ENCODE measurements at regions not wholly inside any gene's neighbourhood (a gene's known extent, or its start where the extent isn't known, plus 50 kb on each side); places are given as distances from the start of the nearest gene placed in this dataset.

DNA sequence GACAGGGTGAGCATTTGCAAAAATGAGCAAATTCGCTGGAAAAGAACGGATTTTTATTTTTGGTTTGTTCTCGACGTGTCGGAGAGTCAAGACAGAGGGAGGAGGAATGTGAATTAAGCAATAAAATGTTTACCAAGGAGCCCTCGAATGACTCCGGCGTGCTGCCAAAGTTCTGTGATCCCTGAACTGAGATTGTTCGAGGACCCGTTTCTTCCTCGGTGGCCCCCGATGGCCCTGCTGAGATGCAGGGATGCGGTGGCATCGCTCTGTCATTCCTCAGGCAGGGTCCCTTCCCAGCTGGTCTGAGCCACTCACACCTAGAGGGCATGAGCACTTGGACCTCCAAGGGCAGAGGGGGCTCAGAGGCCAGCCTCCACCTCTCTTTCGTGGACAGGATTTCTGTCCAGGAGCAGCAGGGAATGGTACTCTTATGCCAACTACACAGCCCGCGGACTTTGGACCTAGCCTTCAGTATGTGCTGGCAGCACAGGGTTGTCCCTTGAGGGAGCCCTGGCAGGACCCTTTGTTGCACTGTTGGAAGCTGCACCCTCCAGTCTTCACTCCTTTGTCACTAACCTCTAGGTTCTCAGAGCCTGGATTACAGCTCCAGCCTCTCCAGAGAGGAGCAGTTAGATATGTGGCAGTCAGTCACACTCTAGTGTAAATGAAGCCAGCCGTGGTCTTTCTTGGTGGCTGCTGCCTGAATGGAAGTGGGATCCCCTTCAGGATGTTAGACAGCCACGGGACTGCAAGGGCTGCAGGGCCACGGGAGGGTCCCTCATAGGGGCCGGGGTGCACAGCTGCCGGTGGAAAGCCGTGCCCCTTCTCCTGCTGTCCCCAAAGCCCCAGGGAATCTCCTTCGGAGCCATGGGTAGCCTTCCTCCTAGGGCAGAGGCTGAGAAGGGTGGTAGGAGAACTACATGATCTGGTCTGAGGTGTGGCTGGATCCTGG lies 109.4 kb upstream of the ANO1 start:
- intact Hi-C loops (cut with micrococcal nuclease) = no loop called here

DNA sequence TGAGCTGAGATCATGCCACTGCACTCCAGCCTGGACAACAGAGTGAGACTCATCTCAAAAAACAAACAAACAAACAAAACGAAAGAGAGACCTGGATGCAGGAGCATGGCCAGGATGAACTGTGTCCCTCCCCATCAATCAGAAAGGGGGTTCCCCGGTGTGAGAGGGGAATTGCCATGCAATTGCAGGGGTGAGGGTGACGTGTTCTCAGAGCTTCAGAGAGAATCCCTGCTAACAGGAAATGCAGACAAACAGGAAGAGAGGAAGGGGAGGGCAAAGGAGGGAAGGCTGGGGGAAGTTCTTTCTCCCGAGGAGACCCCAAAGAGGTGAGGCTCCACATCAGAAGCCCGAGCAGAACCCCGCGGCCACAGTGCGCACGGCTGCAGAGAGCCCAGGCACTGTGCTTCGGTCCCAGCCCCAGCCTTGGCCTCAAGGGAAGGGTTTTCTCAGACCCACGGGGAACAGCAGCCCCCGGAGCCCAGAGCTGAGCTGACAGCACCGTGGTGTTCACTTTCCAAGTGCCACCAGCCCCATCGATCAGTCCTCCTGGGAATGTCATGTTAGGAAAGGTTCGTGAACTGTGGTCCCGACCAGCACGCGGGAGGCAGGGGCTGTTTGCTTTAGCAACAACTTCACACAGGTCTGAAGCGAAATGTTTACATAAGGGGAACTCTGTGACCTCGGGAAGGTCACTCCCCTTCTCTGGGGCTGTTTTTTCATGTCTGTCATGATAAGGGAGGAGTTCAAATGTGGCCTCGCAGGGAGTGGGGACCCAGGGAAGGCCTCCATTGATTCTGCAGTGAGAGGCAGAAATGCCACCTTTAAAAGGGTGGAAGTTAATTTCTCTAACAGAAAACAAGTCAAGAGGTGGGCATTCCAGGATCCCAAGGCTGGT lies 108.0 kb upstream of the ANO1 start:
- intact Hi-C loops (cut with micrococcal nuclease) = no loop called here

DNA sequence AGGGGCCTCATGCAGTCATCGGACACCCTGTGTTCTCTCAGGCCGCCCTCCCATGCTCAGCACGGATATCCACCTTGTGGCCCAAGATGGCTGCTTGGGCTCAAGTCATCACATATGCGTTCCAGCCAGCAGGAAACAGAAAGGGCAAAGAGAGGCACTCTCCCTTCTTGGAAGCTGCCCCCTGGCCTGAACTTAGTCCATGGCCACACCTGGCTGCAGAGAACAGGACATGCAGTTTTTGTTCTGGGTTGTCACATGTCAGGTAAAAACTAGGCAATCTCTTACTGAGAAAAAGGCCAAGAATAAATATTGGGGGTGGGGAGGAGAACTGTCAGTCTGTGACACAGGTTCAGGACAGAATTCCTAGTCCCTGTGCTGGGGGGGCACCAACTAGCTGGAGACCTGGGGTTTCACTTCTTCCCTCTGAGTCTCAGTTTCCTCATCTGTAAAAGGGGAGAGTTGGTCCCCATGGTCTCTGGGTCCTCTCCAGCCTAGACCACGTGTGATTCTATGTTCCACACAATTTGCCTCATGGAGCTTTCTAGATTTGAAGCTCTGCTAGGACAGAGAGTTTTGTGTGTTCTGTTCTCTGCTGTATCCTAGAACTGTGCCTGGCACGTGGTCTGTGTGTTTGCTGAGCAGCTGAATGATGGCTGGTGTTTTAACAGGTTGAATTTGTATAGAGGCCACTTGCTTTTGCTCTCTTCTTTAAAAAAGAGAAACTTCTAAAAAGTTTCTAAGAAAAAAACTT lies 107.2 kb upstream of the ANO1 start:
- intact Hi-C loops (cut with micrococcal nuclease) = no loop called here

DNA sequence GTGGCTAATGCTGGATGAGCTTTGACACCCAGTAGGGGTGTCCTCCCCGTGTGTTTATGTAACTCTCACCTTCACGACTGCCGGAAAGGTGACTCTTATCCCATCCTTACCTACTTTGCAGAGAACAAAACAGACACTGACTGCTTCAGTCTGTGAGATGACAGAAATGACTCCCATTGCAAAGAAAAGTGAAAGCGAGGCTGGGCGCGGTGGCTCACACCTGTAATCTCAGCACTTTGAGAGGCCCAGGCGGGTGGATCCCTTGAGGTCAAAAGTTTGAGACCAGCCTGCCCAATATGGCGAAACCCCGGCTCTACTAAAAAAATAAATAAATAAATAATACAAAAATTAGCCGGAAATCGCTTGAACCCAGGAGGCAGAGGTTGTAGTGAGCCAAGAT lies 106.4 kb upstream of the ANO1 start:
- intact Hi-C loops (cut with micrococcal nuclease) = no loop called here

DNA sequence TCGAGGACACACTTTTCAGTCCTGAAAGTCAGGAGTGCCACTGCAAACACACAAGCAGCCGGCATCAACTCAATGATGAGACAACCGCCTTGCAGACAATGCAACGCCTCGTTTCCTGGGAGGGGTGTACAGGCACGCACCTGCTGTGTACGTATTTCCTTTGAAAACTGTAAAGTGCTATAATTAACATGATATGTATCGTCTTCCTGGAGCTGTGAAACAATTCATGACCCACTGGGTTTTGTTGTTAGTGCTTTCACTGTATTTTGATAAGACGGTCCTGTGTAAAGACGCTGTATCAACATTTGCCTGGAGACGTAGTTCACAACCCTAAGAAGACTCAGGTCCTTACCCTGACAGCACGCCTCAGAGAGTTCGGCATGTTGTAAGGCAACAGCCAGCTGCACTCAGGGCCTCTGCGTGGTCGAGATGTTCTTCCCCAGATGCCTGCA lies 105.7 kb upstream of the ANO1 start:
- intact Hi-C loops (cut with micrococcal nuclease) = no loop called here

DNA sequence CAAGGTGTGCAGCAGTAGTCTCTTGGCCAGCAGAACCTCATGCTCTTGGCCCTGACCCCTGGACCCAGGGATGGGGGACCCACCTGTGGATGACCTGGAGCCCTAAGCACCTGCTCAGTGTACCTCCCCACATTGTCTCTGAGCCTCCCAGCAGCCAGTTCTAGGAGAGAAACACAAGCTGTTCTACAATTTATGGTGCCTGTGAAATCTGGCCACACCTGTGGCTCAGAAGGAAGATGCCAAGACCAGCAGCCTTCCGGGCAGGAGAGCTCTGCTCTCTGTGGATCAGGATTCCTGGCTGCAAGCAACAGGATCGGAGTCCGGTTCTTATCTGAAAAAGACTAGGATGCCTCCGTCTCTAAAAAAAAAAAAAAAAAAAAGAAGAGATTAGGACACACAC lies 103.6 kb upstream of the ANO1 start:
- intact Hi-C loops (cut with micrococcal nuclease) = no loop called here

DNA sequence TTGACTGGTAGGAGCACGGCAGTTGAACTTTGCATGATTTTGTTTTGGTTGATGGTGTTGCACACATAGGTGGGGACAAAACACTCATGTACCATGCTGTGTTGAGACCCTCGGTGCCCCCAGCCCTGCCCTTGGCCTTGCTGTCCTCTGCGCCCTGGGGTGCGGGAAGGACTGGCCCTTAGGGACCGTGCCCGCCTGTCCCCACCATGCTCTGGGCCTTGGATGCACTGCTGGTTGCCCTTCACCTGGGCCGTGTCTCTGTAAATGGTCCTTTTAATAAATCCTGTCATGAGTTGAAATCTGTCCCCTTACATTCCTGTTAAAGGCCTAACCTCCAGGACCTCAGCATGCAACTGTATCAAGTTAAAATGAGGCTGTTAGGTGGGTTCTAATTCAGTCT lies 102.3 kb upstream of the ANO1 start:
- intact Hi-C loops (cut with micrococcal nuclease) = no loop called here

DNA sequence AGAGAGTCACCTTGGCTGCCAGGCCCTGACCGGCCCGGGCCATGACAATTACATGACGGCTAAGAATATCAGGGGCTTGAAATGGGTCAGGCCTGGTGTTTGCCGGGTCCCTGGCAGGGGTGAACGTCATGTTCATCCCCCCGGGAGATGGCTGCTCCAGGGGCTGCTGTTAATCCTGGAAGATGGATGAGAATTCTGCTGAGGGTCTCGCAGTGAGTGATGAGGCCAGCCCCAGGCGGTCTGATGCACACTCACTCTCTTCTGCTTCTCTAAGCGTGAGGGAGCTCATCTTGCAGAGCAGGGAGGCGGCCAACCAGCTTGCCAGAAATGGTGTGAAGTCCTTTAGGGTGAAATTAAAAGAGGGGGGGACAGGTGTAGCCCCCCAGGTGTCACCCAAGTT lies 101.3 kb upstream of the ANO1 start:
- intact Hi-C loops (cut with micrococcal nuclease) = no loop called here

DNA sequence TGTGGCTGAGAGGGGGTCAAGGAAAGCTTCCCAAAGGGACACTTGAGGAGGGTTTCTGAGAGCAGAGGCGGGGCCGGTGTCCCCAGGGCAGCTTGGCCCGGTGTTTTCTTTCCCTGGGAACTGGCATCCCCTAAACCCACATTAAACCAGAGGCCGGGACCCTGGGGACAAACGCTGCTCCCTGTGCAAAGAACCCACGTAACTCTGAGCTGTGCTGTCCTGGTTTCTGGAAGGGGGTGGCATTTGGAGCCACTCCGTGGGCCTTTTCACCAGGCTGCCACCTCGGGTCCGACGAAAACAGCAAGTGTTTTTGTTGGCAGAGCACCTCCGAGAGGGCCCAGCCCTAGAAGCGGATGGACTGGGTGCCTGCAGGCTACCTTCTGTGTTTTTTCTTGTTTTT lies 100.2 kb upstream of the ANO1 start:
- intact Hi-C loops (cut with micrococcal nuclease) = no loop called here

DNA sequence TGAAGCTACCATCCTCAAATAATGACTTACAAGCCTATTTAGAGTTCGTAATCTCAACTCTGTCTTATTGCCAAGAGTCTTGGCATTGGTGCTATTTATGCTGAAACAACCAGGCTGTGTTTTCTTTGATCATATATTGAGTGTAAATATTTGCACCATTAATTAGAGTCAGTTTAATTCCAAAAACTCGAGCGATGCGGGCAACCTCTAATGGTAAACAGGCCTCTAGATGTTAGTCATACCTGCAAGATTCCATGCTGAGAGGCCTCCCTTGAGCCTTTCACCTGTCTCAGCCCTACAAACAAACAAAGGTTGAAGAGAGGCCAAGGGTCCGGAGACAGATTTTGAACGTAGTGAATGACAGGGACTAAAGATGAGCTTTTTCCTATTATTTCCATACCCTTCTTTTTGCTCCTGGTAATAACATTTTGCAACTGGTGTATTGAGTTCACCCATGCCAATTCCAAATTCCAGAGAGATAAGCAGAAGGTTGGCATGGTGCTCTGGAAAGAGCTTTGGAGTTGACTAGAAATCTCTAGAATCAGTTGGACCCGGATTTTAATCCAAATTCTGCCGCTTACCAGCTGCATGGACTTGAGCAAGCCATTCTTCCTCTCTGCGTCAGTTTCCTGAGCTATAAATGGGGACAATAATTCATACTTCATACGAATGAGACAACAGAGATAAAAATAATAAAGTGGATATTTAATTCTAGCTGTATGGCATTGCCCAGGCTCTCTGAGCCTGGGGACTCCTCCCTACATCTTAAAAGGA lies 99.1 kb upstream of the ANO1 start:
- intact Hi-C loops (cut with micrococcal nuclease) = no loop called here

DNA sequence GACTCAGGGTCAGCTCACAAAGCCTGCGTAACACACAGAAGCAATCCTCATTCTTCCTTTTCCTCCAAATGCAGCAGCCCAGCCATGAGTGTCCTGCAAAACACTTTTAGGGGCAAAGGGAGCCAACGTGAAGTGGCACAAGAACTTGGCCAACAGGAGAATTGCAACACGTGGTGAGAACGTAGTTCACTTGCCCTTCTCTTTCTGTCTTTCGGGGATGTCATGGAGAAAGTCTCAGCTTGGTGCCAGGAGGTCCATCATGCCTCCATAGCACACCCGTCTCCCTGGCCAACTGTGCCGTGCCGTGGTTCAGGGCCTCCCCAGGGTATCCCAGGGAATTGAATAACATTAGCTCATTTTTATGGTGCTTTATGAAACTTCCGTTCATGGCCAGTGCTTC lies 98.5 kb upstream of the ANO1 start:
- intact Hi-C loops (cut with micrococcal nuclease) = no loop called here

DNA sequence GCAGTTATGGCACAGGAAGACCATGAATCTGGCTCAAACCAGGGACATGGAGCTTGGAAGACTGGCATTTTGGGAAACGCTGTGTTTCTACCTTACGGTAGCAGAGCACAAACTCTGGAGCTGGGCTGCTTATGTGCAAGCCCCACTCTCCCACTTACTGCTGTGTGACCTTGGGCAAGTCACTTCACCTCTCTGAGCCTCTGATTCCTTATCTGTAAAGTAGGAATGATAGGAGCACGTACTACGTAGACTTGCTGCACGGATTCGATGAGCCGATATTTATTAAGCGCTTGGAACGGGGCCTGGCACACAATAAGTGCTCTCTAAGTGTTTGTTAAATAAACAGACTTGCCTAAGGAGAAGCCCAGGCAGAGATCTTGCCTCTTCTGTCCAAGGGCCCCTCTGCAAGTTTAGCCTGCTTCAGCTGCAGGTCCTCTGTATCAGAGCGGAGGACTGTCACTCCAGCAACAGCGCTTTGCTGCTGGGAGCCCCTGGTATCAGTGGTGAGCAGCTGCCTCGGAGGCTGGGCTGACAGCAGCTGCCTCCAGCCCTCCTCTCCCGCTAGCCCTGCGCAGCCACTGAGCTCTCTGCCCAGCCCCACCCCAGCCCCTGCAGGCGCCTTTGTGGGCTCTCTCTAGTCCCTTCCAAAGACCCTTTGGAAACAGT lies 96.9 kb upstream of the ANO1 start:
- intact Hi-C loops (cut with micrococcal nuclease) = no loop called here

DNA sequence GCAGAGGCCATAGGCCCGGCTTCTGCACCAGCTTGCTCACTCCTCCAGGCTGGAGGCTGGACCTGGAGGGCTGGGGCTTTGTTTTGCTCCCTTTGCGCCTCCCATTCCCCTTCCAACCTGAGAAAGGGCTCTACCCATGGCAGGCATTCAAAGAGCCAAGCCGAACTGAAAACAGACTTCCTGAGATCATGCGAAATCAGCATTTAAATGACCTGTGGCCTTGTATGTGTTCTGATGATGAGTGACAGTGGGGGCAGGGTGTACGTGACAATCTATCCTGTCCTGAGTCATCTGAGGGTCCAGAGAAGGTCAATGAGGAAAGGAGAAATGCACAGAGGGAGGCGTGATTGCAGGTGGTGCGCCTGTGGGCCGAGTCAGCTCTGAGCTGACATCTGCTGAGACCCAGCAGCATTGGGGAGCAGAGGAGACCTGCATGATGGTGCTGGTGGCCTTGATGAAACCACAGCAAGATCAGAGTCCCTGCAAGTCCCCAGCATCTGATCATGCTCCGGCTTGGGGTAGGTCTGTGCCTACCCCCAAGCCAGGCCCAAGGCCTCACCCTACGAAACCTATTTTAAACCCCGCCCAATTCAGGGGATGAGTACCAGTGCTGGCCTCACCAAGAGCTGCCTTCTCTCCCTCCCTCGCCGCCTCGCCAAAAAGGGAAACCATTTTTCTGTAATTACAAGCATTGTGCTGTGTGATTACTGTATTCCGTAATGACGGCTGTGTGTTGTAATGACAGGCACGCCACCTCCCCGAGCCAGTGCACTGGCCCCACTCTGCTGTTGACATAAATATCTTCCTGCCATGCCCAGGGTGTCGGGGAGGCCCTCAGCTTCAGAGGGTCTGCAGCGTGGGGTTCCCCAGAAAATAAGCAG lies 95.2 kb upstream of the ANO1 start:
- intact Hi-C loops (cut with micrococcal nuclease) = no loop called here

DNA sequence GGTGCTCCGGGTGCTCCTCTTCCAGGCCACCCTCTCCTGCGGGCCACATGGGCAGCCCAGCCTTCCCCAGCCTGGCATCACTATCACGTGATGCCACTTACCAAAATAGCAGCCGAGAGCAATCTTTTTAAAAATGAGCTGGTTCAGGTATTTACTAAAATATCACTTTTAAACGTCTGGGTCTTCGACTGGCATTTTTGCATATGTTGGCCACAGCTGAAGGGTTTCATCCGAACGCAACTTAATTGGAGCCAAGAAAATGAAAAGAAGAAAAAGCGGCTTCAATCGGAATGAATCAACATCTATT lies 94.6 kb upstream of the ANO1 start:
- intact Hi-C loops (cut with micrococcal nuclease) = no loop called here

DNA sequence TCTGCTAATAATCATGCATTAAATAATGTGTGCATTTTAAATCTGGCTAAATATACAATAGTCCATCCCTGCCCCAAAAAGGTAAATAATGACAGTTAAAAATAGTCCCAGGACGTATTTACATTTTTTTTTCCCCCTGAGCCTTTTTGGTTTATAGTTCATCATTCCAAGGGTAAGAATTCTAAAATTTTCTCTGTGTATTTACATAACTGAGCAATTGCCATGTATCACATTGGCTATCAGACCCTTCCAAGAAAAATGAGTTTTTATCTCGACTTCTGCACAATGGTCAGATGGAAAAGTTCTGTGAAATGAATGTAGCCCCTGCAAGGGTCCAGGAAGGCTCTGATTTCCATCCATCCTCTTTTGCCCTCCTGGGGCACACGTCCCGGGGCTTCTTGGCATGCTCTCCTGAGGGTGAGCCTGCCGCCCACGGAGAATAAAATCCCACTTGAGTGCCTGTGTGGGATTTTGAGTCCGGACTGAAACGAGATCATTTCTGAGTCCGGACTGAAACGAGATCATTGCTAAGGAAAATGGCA lies 94.1 kb upstream of the ANO1 start:
- intact Hi-C loops (cut with micrococcal nuclease) = no loop called here

DNA sequence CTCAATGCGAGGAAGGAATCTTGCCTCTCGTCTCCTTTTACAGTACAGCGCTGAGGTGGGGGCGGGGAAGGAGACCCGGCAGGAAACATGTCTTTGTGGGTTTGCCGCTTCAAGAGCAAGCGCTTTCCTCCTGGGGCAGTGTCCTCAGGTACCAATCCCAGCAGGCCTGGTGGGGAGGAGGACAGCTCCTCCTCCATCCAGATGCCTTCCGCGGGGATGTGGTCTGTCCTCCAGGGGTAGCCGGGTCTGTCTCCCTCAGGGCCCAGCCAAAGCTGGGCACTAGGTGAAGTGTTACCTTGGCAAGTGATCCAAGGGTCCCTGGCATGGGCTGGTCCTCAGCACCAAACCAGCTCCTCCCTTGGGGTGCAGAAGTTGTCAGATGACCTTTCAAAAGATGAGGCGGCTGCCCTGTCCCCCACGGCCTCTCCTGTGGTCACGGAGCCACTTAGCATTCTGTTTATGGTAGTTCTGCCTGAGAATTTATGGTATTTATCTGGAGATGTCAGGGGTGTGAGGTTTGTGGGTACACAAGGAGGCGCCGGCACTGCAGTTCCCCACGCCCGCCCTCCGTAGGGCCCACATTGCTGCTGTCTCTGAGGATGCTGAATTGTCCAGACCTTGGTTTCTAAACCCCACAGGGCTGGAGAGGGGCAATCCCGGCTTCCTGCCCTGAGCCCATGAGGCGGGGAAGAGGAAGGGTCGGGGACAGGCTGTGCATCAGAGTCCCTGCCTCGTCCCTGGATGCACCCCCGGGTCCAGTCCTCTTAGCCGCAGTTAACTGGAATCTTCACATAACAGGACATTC lies 93.5 kb upstream of the ANO1 start:
- intact Hi-C loops (cut with micrococcal nuclease) = no loop called here

DNA sequence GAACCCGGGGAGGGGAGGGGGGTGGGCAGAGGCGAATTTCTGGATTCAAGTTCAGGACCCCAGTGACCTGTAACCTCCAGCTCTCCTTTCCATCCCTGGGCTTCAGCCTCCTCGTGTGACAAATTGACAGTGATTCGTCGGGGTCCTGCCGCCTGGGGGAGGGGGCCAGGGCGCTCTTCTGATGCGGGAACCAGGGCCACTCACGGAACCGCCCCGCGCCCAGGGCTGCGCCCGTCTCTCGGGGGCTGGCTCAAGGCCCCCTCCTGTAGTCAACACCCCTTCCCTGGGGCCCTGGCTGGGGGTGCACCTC lies 92.8 kb upstream of the ANO1 start:
- intact Hi-C loops (cut with micrococcal nuclease) = no loop called here

DNA sequence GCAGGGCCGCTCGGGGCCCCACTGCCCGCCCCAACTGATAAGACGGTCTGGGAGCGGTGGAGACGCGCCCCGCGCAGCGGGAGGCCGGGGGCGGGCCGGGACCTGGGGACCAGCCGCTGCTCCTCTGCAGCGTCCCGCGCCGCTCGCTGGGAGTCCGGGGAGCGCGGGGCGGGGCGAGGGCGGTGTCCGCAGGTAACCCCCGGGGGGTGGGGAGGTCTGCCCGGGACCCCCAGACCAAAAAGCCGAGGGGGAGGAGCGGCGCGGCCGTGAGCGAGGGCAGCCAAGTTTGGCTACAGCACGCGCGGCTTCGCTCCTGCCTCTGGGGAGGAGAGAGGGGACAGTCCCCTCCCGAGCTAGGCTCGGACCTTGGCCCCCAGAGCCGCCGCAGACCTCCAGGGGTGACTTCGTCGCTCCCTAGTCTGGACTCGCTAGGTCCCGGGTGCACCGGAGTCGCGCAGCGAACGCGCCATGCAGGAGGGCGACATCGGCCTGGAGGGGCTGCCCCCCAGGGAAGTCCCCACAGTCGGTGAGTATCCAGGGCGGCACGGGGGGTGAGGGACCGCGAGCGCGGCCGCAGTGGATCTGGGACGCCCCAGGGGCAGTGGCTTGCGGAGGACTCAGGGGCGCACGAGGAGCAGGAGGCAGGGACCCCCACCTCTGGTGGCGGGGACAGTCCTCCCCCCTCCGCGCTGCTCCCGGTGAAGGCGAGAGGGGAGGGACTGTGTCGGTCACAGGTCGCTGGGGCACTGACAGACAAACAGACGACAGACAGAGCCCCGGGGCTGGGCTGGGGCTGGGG lies 92.3 kb upstream of the ANO1 start:
- intact Hi-C loops (cut with micrococcal nuclease) = no loop called here
